ENCODE measurements at regions not wholly inside any gene's neighbourhood (a gene's known extent, or its start where the extent isn't known, plus 50 kb on each side); places are given as distances from the start of the nearest gene placed in this dataset.

DNA sequence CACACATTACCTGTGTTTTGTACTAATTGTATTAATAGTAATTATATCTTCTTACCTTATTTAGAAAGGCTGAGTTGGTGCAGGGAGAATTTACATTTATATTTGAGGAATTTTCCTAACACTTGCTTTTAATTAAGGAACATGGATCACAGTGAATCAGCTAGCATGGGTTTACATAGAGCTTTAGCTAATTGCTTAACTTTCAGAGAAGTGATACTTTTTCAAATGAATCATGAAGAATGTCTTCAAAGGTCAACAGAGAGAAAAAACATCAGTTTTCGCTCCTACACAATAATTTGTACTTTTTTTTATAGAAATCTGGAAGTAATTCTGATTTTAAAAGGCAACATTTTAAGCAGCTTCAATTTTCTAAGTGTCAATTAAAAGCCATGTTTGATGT, 195.0 kb upstream of the HEY2 start:
- TF ChIP-seq, protein P1, sequence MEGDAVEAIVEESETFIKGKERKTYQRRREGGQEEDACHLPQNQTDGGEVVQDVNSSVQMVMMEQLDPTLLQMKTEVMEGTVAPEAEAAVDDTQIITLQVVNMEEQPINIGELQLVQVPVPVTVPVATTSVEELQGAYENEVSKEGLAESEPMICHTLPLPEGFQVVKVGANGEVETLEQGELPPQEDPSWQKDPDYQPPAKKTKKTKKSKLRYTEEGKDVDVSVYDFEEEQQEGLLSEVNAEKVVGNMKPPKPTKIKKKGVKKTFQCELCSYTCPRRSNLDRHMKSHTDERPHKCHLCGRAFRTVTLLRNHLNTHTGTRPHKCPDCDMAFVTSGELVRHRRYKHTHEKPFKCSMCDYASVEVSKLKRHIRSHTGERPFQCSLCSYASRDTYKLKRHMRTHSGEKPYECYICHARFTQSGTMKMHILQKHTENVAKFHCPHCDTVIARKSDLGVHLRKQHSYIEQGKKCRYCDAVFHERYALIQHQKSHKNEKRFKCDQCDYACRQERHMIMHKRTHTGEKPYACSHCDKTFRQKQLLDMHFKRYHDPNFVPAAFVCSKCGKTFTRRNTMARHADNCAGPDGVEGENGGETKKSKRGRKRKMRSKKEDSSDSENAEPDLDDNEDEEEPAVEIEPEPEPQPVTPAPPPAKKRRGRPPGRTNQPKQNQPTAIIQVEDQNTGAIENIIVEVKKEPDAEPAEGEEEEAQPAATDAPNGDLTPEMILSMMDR (conservative IDR thresholded peaks at IDR 0.05; ENCODE audit: low read depth, low read length): no peak
- TF ChIP-seq EZH2 (IDR thresholded peaks at IDR 0.05; ENCODE audit: borderline replicate concordance, low read depth, low read length, poor library complexity, severe bottlenecking): no peak
